Activated CD8-positive, alpha-beta T cell treated with anti-CD3 and anti-CD28 coated beads for 36 hours (primary cell): ENCODE measurements at regions not wholly inside any gene's neighbourhood (a gene's known extent, or its start where the extent isn't known, plus 50 kb on each side); places are given as distances from the start of the nearest gene placed in this dataset.

Experiments used
- ATAC-seq: fragments of 200-7000 bp; cut with Tn5 transposase; one replicate; pipeline ENCODE4 v1.10.0; 2021; ENCODE audit warnings: mild to moderate bottlenecking, moderate library complexity
- CTCF ChIA-PET: fragments of 350-600 bp; sonication (Branson Sonifier 250); formaldehyde crosslinking; loops from one replicate; lab custom pipeline; 2021; ENCODE audit warnings: antibody characterized with exemption; lab: Charles Lee
- POLR2A ChIA-PET: fragments of 350-600 bp; sonication (Branson Sonifier 250); formaldehyde crosslinking; loops from one replicate; lab custom pipeline; 2021; ENCODE audit warnings: antibody characterized with exemption; lab: Charles Lee
- DNase-seq: peaks from one replicate; pipeline ENCODE4 v3.0.0-alpha.2; 2020
- H3K27ac Mint-ChIP-seq: one replicate; pipeline ENCODE4 v1.8.0; 2021; ENCODE audit warnings: mild to moderate bottlenecking, mixed read lengths
- H3K27me3 Mint-ChIP-seq: one replicate; pipeline ENCODE4 v1.8.0; 2021; ENCODE audit warnings: mixed read lengths
- H3K36me3 Mint-ChIP-seq: one replicate; pipeline ENCODE4 v1.8.0; 2021; ENCODE audit warnings: low read depth, mixed read lengths
- H3K4me1 Mint-ChIP-seq: one replicate; pipeline ENCODE4 v1.8.0; 2021; ENCODE audit warnings: low read depth, mixed read lengths
- H3K4me3 Mint-ChIP-seq: one replicate; pipeline ENCODE4 v1.8.0; 2021; ENCODE audit warnings: mild to moderate bottlenecking, moderate library complexity, mixed read lengths
- H3K9me3 Mint-ChIP-seq: one replicate; pipeline ENCODE4 v1.8.0; 2021; ENCODE audit warnings: mixed read lengths
- CTCF ChIP-seq: fragments of 200-600 bp; IDR thresholded peaks from one replicate; pipeline ENCODE4 v1.8.0; 2022; ENCODE audit warnings: antibody characterized with exemption, mild to moderate bottlenecking
- intact Hi-C: fragments of 100-400 bp; cut with micrococcal nuclease; formaldehyde crosslinking; loops from one replicate; pipeline ENCODE4 v1.10.0; 2022

GRCh38 chr16:64381979-64382378 lies 739.9 kb downstream of the CDH11 start:
- intact Hi-C loops = no loop called here
- no peak for ATAC-seq
- DNase-seq = no peak
- Mint-ChIP-seq H3K27ac (no peak overlapping the region), H3K9me3 (peaks cover 18% of the 10 kb centered on the region), H3K4me3 (no peak overlapping the region), H3K27me3 (no peaks in the 10 kb centered on the region), H3K4me1 (no peaks in the 10 kb centered on the region), H3K36me3 (no peaks in the 10 kb centered on the region)
- no peak for TF ChIP-seq CTCF
- ChIA-PET POLR2A (no interaction called here), CTCF (no interaction called here)

- POLR2A ChIA-PET = no interaction called here
- peaks cover 16% of the 10 kb centered on the region for H3K9me3 Mint-ChIP-seq
- intact Hi-C loops = no loop called here
- no peak overlapping the region for H3K4me3 Mint-ChIP-seq
- H3K4me1 Mint-ChIP-seq = no peaks in the 10 kb centered on the region
- ATAC-seq = no peak
- no peak for TF ChIP-seq CTCF
- DNase-seq = no peak
- no peak overlapping the region for H3K27ac Mint-ChIP-seq
- H3K36me3 Mint-ChIP-seq = no peaks in the 10 kb centered on the region
- H3K27me3 Mint-ChIP-seq = no peaks in the 10 kb centered on the region
- CTCF ChIA-PET = no interaction called here
Observed at GRCh38 chr16:64380751-64381150, 741.1 kb downstream of the CDH11 start.

- H3K4me1 Mint-ChIP-seq = no peaks in the 10 kb centered on the region
- POLR2A ChIA-PET = no interaction called here
- H3K4me3 Mint-ChIP-seq = no peak overlapping the region
Observed at GRCh38 chr16:64375391-64375980, 746.4 kb downstream of the CDH11 start.

GRCh38 chr16:64370112-64370511 lies 751.8 kb downstream of the CDH11 start:
- Mint-ChIP-seq H3K36me3 (no peaks in the 10 kb centered on the region), H3K27ac (no peak overlapping the region), H3K4me1 (no peaks in the 10 kb centered on the region), H3K4me3 (no peak overlapping the region), H3K9me3 (peaks cover 5% of the 10 kb centered on the region), H3K27me3 (no peaks in the 10 kb centered on the region)
- TF ChIP-seq CTCF = no peak
- POLR2A ChIA-PET = no interaction called here
- ATAC-seq (no peak), DNase-seq (no peak)
- intact Hi-C loops = no loop called here
- CTCF ChIA-PET = no interaction called here

More at GRCh38 chr16:64375391-64375980, 746.4 kb downstream of the CDH11 start:
- TF ChIP-seq CTCF = no peak
- Mint-ChIP-seq H3K36me3 (no peaks in the 10 kb centered on the region), H3K27me3 (no peaks in the 10 kb centered on the region), H3K27ac (no peak overlapping the region), H3K9me3 (peaks cover 13% of the 10 kb centered on the region)
- CTCF ChIA-PET = no interaction called here
- DNase-seq (no peak), ATAC-seq (no peak)
- intact Hi-C loops = no loop called here

- POLR2A ChIA-PET = no interaction called here
- no peak for ATAC-seq
- no peak for TF ChIP-seq CTCF
Observed at GRCh38 chr16:64365448-64365931, 756.4 kb downstream of the CDH11 start.

More at GRCh38 chr16:64365448-64365931, 756.4 kb downstream of the CDH11 start:
- H3K36me3 Mint-ChIP-seq = no peaks in the 10 kb centered on the region
- no peak overlapping the region for H3K27ac Mint-ChIP-seq
- no peaks in the 10 kb centered on the region for H3K4me1 Mint-ChIP-seq
- H3K4me3 Mint-ChIP-seq = no peak overlapping the region
- CTCF ChIA-PET = no interaction called here
- peaks cover 10% of the 10 kb centered on the region for H3K9me3 Mint-ChIP-seq
- DNase-seq = no peak
- intact Hi-C loops = no loop called here
- H3K27me3 Mint-ChIP-seq = no peaks in the 10 kb centered on the region
